ENCODE measurements at regions not wholly inside any gene's neighbourhood (a gene's known extent, or its start where the extent isn't known, plus 50 kb on each side); places are given as distances from the start of the nearest gene placed in this dataset.

DNA sequence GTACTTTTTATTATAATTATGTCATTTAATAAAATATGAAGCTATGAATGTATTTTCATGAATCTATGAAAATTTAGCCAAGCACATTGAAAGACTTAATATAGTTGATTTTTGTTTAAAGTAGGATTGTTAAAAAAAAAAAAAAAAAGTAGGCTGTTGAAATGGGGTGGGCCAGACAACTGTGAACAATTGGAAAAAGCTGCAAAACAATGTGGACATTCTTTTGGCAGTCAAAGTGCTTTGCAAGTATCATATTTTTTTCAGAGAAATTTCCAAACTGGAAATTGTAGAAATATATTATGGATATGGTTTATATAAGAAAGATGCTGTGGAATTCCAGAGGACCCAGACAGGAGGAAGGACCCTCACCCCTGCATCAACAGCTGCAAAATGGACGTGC lies 82.1 kb downstream of the ETAA1 start:
- H3K9me3 Mint-ChIP-seq = peaks cover 0 to 3% (median 0%) of the 10 kb centered on the region in 7 donors
- no peak for DNase-seq
- Histone ChIP-seq H3K4me1 (ENCODE audit: control insufficient read depth in 1 of 2, insufficient read depth in 2 of 2, low read length in 2 of 2) (no peaks in the 10 kb centered on the region), H4K20me1 (ENCODE audit: insufficient read depth, low read length) (no peaks in the 10 kb centered on the region), H3K9ac (ENCODE audit: insufficient read depth, low read length, poor library complexity, severe bottlenecking) (no peak overlapping the region), H2AFZ (ENCODE audit: insufficient read depth, low read depth, low read length, poor library complexity, severe bottlenecking) (no peak overlapping the region), H3K79me2 (ENCODE audit: insufficient read depth, low read length) (no peaks in the 10 kb centered on the region), H3K27ac (ENCODE audit: low read depth in 1 of 2, low read length in 2 of 2) (no peak overlapping the region), H3K4me2 (replicated peaks; ENCODE audit: extremely low read depth, low read length, poor library complexity, severe bottlenecking) (no peak overlapping the region), H3K4me3 (replicated peaks in 1 of 3; ENCODE audit: low read depth in 2 of 3, low read length in 3 of 3) (no peak overlapping the region), H3K9me3 (replicated peaks in 1 of 2; ENCODE audit: control insufficient read depth in 1 of 2, insufficient read depth in 1 of 2, low read length in 2 of 2) (no peaks in the 10 kb centered on the region), H3K36me3 (replicated peaks in 1 of 2; ENCODE audit: control insufficient read depth in 1 of 2, insufficient read depth in 2 of 2, low read length in 2 of 2) (no peaks in the 10 kb centered on the region), H3K27me3 (ENCODE audit: control insufficient read depth in 2 of 2, insufficient read depth in 2 of 2, low read length in 2 of 2) (no peaks in the 10 kb centered on the region)
- H3K4me1 Mint-ChIP-seq = no peaks in the 10 kb centered on the region
- intact Hi-C loops (cut with micrococcal nuclease) = no loop called here
- H3K4me3 Mint-ChIP-seq = no peak overlapping the region
- peaks cover 0 to 2% (median 0%) of the 10 kb centered on the region in 3 donors for H3K27me3 Mint-ChIP-seq (ENCODE audit: low read depth in 3 of 3)
- H3K36me3 Mint-ChIP-seq = no peaks in the 10 kb centered on the region
- TF ChIP-seq, protein P1, sequence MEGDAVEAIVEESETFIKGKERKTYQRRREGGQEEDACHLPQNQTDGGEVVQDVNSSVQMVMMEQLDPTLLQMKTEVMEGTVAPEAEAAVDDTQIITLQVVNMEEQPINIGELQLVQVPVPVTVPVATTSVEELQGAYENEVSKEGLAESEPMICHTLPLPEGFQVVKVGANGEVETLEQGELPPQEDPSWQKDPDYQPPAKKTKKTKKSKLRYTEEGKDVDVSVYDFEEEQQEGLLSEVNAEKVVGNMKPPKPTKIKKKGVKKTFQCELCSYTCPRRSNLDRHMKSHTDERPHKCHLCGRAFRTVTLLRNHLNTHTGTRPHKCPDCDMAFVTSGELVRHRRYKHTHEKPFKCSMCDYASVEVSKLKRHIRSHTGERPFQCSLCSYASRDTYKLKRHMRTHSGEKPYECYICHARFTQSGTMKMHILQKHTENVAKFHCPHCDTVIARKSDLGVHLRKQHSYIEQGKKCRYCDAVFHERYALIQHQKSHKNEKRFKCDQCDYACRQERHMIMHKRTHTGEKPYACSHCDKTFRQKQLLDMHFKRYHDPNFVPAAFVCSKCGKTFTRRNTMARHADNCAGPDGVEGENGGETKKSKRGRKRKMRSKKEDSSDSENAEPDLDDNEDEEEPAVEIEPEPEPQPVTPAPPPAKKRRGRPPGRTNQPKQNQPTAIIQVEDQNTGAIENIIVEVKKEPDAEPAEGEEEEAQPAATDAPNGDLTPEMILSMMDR (IDR thresholded peaks at IDR 0.05) = no peak
- H3K27ac Mint-ChIP-seq = no peak overlapping the region
- no CpG with 5 or more reads among the region's 1 CpG for WGBS (ENCODE audit: insufficient coverage)

DNA sequence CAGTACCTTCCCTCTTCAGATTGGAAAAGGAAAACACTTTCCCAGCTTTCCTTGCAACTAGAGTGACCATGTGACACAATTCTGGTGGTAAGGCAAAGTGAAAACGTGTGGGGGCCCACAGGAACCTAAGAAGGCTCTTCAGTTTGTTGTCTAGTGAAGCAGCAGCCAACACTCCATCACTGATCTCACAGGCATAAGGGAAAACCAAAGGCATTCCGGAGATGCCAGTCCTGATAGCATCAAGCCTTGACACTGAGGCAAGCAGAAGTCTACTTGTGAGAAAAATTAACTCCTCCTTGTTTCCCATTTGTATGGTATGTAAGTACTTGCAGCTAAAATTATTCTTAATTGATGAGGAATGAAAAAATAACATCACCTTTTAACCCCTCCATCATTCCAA lies 88.3 kb downstream of the ETAA1 start:
- no peak for DNase-seq
- H3K4me2 ChIP-seq (replicated peaks; ENCODE audit: extremely low read depth, low read length, poor library complexity, severe bottlenecking) = no peak overlapping the region
- no peaks in the 10 kb centered on the region for H3K4me1 Mint-ChIP-seq
- H3K4me3 ChIP-seq (replicated peaks in 1 of 3; ENCODE audit: low read depth in 2 of 3, low read length in 3 of 3) = no peak overlapping the region
- H3K36me3 ChIP-seq (replicated peaks in 1 of 2; ENCODE audit: control insufficient read depth in 1 of 2, insufficient read depth in 2 of 2, low read length in 2 of 2) = no peaks in the 10 kb centered on the region
- H3K9me3 Mint-ChIP-seq = peaks cover 0 to 7% (median 3%) of the 10 kb centered on the region in 7 donors
- TF ChIP-seq, protein P1 (IDR thresholded peaks at IDR 0.05) = no peak
- H3K79me2 ChIP-seq (ENCODE audit: insufficient read depth, low read length) = no peaks in the 10 kb centered on the region
- no peak overlapping the region for H2AFZ ChIP-seq (ENCODE audit: insufficient read depth, low read depth, low read length, poor library complexity, severe bottlenecking)
- intact Hi-C loops (cut with micrococcal nuclease) = no loop called here
- H3K4me3 Mint-ChIP-seq = no peak overlapping the region
- 100% methylated on average over 1 of the region's 2 CpGs for WGBS (ENCODE audit: insufficient coverage)
- no peaks in the 10 kb centered on the region for H3K9me3 ChIP-seq (replicated peaks in 1 of 2; ENCODE audit: control insufficient read depth in 1 of 2, insufficient read depth in 1 of 2, low read length in 2 of 2)
- no peak overlapping the region for H3K27ac Mint-ChIP-seq
- no peaks in the 10 kb centered on the region for H3K36me3 Mint-ChIP-seq
- no peak overlapping the region for H3K27ac ChIP-seq (ENCODE audit: low read depth in 1 of 2, low read length in 2 of 2)
- no peak overlapping the region for H3K9ac ChIP-seq (ENCODE audit: insufficient read depth, low read length, poor library complexity, severe bottlenecking)
- no peaks in the 10 kb centered on the region for H3K4me1 ChIP-seq (ENCODE audit: control insufficient read depth in 1 of 2, insufficient read depth in 2 of 2, low read length in 2 of 2)
- no peaks in the 10 kb centered on the region for H3K27me3 ChIP-seq (ENCODE audit: control insufficient read depth in 2 of 2, insufficient read depth in 2 of 2, low read length in 2 of 2)
- H4K20me1 ChIP-seq (ENCODE audit: insufficient read depth, low read length) = no peaks in the 10 kb centered on the region
- peaks cover 0 to 2% (median 0%) of the 10 kb centered on the region in 3 donors for H3K27me3 Mint-ChIP-seq (ENCODE audit: low read depth in 3 of 3)
